Smooth muscle cell (in vitro differentiated cells): ENCODE measurements at regions not wholly inside any gene's neighbourhood (a gene's known extent, or its start where the extent isn't known, plus 50 kb on each side); places are given as distances from the start of the nearest gene placed in this dataset.

Source experiments
- DNase-seq: peaks from one replicate; lab custom pipeline; 2025; ENCODE audit not compliant: unreplicated experiment; lab: John Stamatoyannopoulos, UW
- H2AFZ ChIP-seq: fragments of 200-600 bp; sonication (generic); 2 replicates; pipeline ENCODE4 v1.6.0; 2016; ENCODE audit warnings: antibody characterized with exemption, low read depth, mild to moderate bottlenecking
- H3F3A ChIP-seq: fragments of 200-600 bp; sonication (generic); 2 replicates; pipeline ENCODE4 v1.6.0; 2017; ENCODE audit warnings: antibody characterized with exemption, low read depth
- H3K27ac ChIP-seq: fragments of 200-600 bp; sonication (generic); 2 replicates; pipeline ENCODE4 v1.5.1; 2016; ENCODE audit warnings: low read depth, mild to moderate bottlenecking
- H3K27me3 ChIP-seq: fragments of 200-600 bp; sonication (generic); 2 replicates; pipeline ENCODE4 v1.6.1; 2016; ENCODE audit warnings: low read depth, mild to moderate bottlenecking
- H3K36me3 ChIP-seq: fragments of 200-600 bp; sonication (generic); 2 replicates; pipeline ENCODE4 v1.5.1; 2016; ENCODE audit warnings: low read depth
- H3K4me1 ChIP-seq: fragments of 200-600 bp; sonication (generic); 2 replicates; pipeline ENCODE4 v1.5.1; 2016; ENCODE audit warnings: low read depth
- H3K4me2 ChIP-seq: fragments of 200-600 bp; sonication (generic); 2 replicates; pipeline ENCODE4 v1.6.0; 2016; ENCODE audit warnings: mild to moderate bottlenecking
- H3K4me3 ChIP-seq: fragments of 200-600 bp; sonication (generic); 2 replicates; pipeline ENCODE4 v1.5.1; 2016; ENCODE audit warnings: mild to moderate bottlenecking
- H3K79me2 ChIP-seq: fragments of 200-600 bp; sonication (generic); 2 replicates; pipeline ENCODE4 v1.6.0; 2016; ENCODE audit warnings: low read depth, mild to moderate bottlenecking
- H3K9ac ChIP-seq: fragments of 200-600 bp; sonication (generic); 2 replicates; pipeline ENCODE4 v1.6.0; 2016; ENCODE audit warnings: low read depth
- H3K9me3 ChIP-seq: fragments of 200-600 bp; sonication (generic); replicated peaks from 2 replicates; pipeline ENCODE4 v1.5.1; 2016; ENCODE audit warnings: low read depth
- H4K20me1 ChIP-seq: fragments of 200-600 bp; sonication (generic); 2 replicates; pipeline ENCODE4 v1.6.0; 2016; ENCODE audit warnings: low read depth
- WGBS: methylation state at CpG from one replicate; pipeline ENCODE4 v1.1.7; 2016; ENCODE audit warnings: low lambda C conversion rate; 5-methylcytosine and 5-hydroxymethylcytosine counted together
- TF ChIP-seq, protein P1 (sequence below): fragments of 200-600 bp; sonication (generic); IDR thresholded peaks from 2 replicates; pipeline ENCODE4 v1.5.1; 2017; ENCODE audit warnings: borderline replicate concordance, mild to moderate bottlenecking, antibody characterized with exemption; ENCODE audit not compliant: insufficient read depth, poor library complexity, severe bottlenecking

DNA sequence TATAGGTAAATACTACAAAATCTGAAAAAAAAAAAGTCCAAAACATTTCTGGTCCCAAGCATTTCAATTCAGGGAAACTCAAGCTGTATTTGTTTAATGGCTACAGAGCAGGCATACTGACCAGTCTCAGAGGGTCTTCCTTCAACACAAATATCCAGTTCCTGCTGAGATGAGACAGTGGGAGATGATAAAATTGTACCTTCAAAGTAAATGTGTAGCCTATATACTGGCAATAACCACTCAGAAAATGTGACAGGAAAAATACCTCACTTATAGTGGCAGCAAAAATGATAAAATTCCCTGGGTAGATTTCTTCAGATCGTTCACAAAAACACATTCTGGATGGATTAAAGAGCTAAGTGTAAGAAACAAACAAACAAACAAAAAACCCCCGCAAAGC is 102.0 kb upstream of the FUT8 start:
- Histone ChIP-seq H3K4me3 (no peak overlapping the region), H3K4me1 (no peaks in the 10 kb centered on the region), H3K79me2 (no peaks in the 10 kb centered on the region), H3K36me3 (no peaks in the 10 kb centered on the region), H3K9ac (no peak overlapping the region), H3K27ac (no peak overlapping the region), H3K4me2 (no peak overlapping the region), H2AFZ (no peak overlapping the region), H4K20me1 (no peaks in the 10 kb centered on the region), H3F3A (no peaks in the 10 kb centered on the region), H3K9me3 (no peaks in the 10 kb centered on the region), H3K27me3 (no peaks in the 10 kb centered on the region)
- TF ChIP-seq, protein P1, sequence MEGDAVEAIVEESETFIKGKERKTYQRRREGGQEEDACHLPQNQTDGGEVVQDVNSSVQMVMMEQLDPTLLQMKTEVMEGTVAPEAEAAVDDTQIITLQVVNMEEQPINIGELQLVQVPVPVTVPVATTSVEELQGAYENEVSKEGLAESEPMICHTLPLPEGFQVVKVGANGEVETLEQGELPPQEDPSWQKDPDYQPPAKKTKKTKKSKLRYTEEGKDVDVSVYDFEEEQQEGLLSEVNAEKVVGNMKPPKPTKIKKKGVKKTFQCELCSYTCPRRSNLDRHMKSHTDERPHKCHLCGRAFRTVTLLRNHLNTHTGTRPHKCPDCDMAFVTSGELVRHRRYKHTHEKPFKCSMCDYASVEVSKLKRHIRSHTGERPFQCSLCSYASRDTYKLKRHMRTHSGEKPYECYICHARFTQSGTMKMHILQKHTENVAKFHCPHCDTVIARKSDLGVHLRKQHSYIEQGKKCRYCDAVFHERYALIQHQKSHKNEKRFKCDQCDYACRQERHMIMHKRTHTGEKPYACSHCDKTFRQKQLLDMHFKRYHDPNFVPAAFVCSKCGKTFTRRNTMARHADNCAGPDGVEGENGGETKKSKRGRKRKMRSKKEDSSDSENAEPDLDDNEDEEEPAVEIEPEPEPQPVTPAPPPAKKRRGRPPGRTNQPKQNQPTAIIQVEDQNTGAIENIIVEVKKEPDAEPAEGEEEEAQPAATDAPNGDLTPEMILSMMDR, result no peak
- DNase-seq, result no peak
- WGBS, result 88% methylated on average over 2 of the region's 2 CpGs

DNA sequence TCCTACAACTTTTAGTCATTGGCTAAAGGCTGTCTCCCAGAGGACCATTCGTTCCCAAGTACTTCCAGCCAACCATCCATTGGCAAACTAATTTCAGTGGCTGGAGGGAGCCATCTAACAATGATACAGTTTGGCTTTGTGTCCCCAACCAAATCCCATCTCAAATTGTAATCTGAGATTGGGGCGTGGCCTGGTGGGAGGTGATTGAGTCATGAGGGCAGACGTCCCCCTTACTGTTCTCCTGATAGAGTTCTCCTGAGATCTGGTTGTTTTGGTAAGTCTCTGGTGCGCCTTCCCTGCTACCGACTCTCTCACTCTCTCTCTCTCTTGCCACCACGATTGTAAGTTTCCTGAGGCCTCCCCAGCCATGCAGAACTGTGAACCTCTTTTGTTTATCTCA is 99.7 kb upstream of the FUT8 start:
- no peaks in the 10 kb centered on the region for H3K79me2 ChIP-seq
- no peaks in the 10 kb centered on the region for H3F3A ChIP-seq
- DNase-seq, result no peak
- no peaks in the 10 kb centered on the region for H4K20me1 ChIP-seq
- no peak overlapping the region for H3K27ac ChIP-seq
- H3K4me2 ChIP-seq, result no peak overlapping the region
- no peaks in the 10 kb centered on the region for H3K36me3 ChIP-seq
- TF ChIP-seq, protein P1, result no peak
- H3K9ac ChIP-seq, result no peak overlapping the region
- H3K4me3 ChIP-seq, result no peak overlapping the region
- 94% methylated on average over 6 of the region's 6 CpGs for WGBS
- H3K27me3 ChIP-seq, result no peaks in the 10 kb centered on the region
- no peaks in the 10 kb centered on the region for H3K9me3 ChIP-seq
- no peak overlapping the region for H2AFZ ChIP-seq
- no peaks in the 10 kb centered on the region for H3K4me1 ChIP-seq

DNA sequence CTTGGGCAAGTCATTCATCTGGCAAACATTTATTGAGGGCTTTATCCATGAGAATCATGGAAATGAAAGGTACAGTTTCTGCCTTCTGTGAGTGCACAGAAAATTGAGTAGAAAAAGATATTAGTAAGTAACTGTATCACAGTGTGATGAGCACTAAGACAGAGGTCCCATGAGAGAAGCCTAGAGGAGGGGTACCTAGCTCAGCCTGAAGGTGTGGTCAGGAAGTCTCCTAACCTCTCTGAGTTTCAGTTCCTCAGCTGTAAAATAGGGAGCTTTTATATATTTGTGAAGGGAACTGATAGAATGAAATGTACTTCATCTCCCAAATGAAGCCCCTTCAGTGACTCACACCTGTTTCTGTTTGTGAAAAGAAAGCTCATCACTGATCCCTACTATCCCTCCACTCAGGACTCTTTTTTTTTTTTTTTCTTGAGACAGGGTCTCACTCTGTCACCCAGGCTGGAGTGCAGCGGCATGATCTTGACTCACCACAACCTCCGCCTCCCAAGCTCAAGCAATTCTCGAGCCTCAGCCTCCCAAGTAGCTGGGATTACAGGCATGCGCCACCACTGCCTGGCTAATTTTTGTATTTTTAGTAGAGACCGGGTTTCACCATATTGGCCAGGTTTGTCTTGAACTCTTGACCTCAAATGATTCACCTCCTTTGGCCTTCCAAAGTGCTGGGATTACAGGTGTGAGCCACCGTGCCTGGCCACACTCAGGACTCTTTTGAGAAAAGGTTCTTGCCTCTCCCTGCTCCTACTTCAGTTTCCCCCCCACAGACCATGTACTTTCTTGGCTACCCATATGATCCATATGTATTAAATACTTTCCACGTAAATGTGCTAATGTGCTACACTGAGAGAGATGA is 93.7 kb upstream of the FUT8 start:
- Histone ChIP-seq H4K20me1 (no peaks in the 10 kb centered on the region), H3K36me3 (no peaks in the 10 kb centered on the region), H3K4me3 (no peak overlapping the region), H3F3A (no peaks in the 10 kb centered on the region), H3K4me1 (no peaks in the 10 kb centered on the region), H3K27ac (no peak overlapping the region), H3K9ac (no peak overlapping the region), H3K27me3 (no peaks in the 10 kb centered on the region), H3K79me2 (no peaks in the 10 kb centered on the region), H3K9me3 (no peaks in the 10 kb centered on the region), H2AFZ (no peak overlapping the region), H3K4me2 (no peak overlapping the region)
- WGBS, result 88% methylated on average over 7 of the region's 7 CpGs
- TF ChIP-seq, protein P1, result no peak
- no peak for DNase-seq
